WTC11 (cell line): ENCODE measurements at regions not wholly inside any gene's neighbourhood (a gene's known extent, or its start where the extent isn't known, plus 50 kb on each side); places are given as distances from the start of the nearest gene placed in this dataset.

ENCODE experiments used
- ATAC-seq: fragments of 200-7000 bp; cut with Tn5 transposase; 2 replicates; pipeline ENCODE4 v1.10.0; 2021; ENCODE audit warnings: mild to moderate bottlenecking, moderate library complexity
- CTCF ChIA-PET: fragments of 300-600 bp; sonication (Branson Sonifier 250); formaldehyde crosslinking; loops from one replicate; lab custom pipeline; 2021; ENCODE audit warnings: antibody characterized with exemption; lab: Charles Lee
- POLR2A ChIA-PET: fragments of 350-600 bp; sonication (Branson Sonifier 250); formaldehyde crosslinking; loops from one replicate; lab custom pipeline; 2021; ENCODE audit warnings: antibody characterized with exemption; lab: Charles Lee
- DNase-seq: peaks from one replicate; pipeline ENCODE4 v3.0.0; 2021; ENCODE audit warnings: low spot score
- H3K27ac Mint-ChIP-seq: 2 replicates; pipeline ENCODE4 v1.8.0; 2021; ENCODE audit warnings: mixed read lengths
- H3K27me3 Mint-ChIP-seq: 2 replicates; pipeline ENCODE4 v1.8.0; 2021; ENCODE audit warnings: low read depth, mild to moderate bottlenecking, moderate library complexity, mixed read lengths
- H3K36me3 Mint-ChIP-seq: 2 replicates; pipeline ENCODE4 v1.8.0; 2021; ENCODE audit warnings: mixed read lengths
- H3K4me1 Mint-ChIP-seq: 2 replicates; pipeline ENCODE4 v1.8.0; 2022; ENCODE audit warnings: mixed read lengths
- H3K4me3 Mint-ChIP-seq: 2 replicates; pipeline ENCODE4 v1.8.0; 2021; ENCODE audit warnings: mild to moderate bottlenecking, moderate library complexity, mixed read lengths
- H3K9me3 Mint-ChIP-seq: 2 replicates; pipeline ENCODE4 v1.8.0; 2021; ENCODE audit warnings: mixed read lengths
- ATF1 ChIP-seq: sonication (generic); formaldehyde crosslinking; IDR thresholded peaks from 2 replicates; pipeline ENCODE4 v1.8.1; 2023; ENCODE audit warnings: mild to moderate bottlenecking, moderate library complexity, missing genetic modification reagents
- CREM ChIP-seq: sonication (generic); formaldehyde crosslinking; IDR thresholded peaks from 2 replicates; pipeline ENCODE4 v1.8.1; 2022; ENCODE audit warnings: mild to moderate bottlenecking, missing genetic modification reagents, moderate library complexity
- ELF4 ChIP-seq: sonication (generic); formaldehyde crosslinking; IDR thresholded peaks from 2 replicates; pipeline ENCODE4 v1.8.1; 2022; ENCODE audit warnings: low read depth, mild to moderate bottlenecking, moderate library complexity, missing genetic modification reagents
- ESRRA ChIP-seq: sonication (generic); formaldehyde crosslinking; IDR thresholded peaks from 2 replicates; pipeline ENCODE4 v1.8.1; 2022; ENCODE audit warnings: mild to moderate bottlenecking, missing genetic modification reagents, borderline replicate concordance
- FOXJ3 ChIP-seq: sonication (generic); formaldehyde crosslinking; IDR thresholded peaks from 2 replicates; pipeline ENCODE4 v1.9.0; 2021; ENCODE audit warnings: missing genetic modification reagents, mild to moderate bottlenecking, borderline replicate concordance
- FOXP1 ChIP-seq: sonication (generic); formaldehyde crosslinking; IDR thresholded peaks from 2 replicates; pipeline ENCODE4 v1.8.0; 2022; ENCODE audit warnings: missing genetic modification reagents, mild to moderate bottlenecking, moderate library complexity, borderline replicate concordance
- GRHL2 ChIP-seq: fragments of 250-450 bp; sonication (Bioruptor Pico); IDR thresholded peaks from 2 replicates; pipeline ENCODE4 v1.8.0; 2022; ENCODE audit warnings: mild to moderate bottlenecking, moderate library complexity; ENCODE audit not compliant: insufficient replicate concordance, severe bottlenecking
- IRF2 ChIP-seq: sonication (generic); formaldehyde crosslinking; IDR thresholded peaks from 2 replicates; pipeline ENCODE4 v1.8.0; 2022; ENCODE audit warnings: low read depth, missing genetic modification reagents, borderline replicate concordance
- NFATC4 ChIP-seq: fragments of 250-450 bp; sonication (Bioruptor Pico); IDR thresholded peaks from 2 replicates; pipeline ENCODE4 v1.9.0; 2021; ENCODE audit warnings: mild to moderate bottlenecking
- NR2C2 ChIP-seq: sonication (generic); formaldehyde crosslinking; IDR thresholded peaks from 2 replicates; pipeline ENCODE4 v1.8.0; 2022; ENCODE audit warnings: mild to moderate bottlenecking, missing genetic modification reagents
- PRRX2 ChIP-seq: fragments of 250-450 bp; sonication (Bioruptor Pico); IDR thresholded peaks from 2 replicates; pipeline ENCODE4 v1.8.0; 2021; ENCODE audit warnings: mild to moderate bottlenecking
- ZNF263 ChIP-seq: sonication (generic); formaldehyde crosslinking; IDR thresholded peaks from 2 replicates; pipeline ENCODE4 v1.8.1; 2022; ENCODE audit warnings: low read depth, mild to moderate bottlenecking, moderate library complexity, missing genetic modification reagents
- ZNF671 ChIP-seq: fragments of 250-450 bp; sonication (Bioruptor Pico); IDR thresholded peaks from 2 replicates; pipeline ENCODE4 v1.8.0; 2021; ENCODE audit warnings: mild to moderate bottlenecking
- TF ChIP-seq, protein P1 (sequence below): fragments of 250-450 bp; sonication (Bioruptor Pico); IDR thresholded peaks from 2 replicates; pipeline ENCODE4 v1.9.0; 2021; ENCODE audit warnings: moderate library complexity, mild to moderate bottlenecking, inconsistent platforms, borderline replicate concordance
- TF ChIP-seq, protein P2 (sequence below): fragments of 200-600 bp; IDR thresholded peaks from 2 replicates; pipeline ENCODE4 v1.8.0; 2022; ENCODE audit warnings: antibody characterized with exemption
- TF ChIP-seq, protein P3 (sequence below): sonication (generic); formaldehyde crosslinking; IDR thresholded peaks from 2 replicates; pipeline ENCODE4 v1.8.1; 2022; ENCODE audit warnings: mild to moderate bottlenecking, missing genetic modification reagents, moderate library complexity, borderline replicate concordance
- TF ChIP-seq, protein P4 (sequence below): sonication (generic); formaldehyde crosslinking; conservative IDR thresholded peaks from 2 replicates; pipeline ENCODE4 v1.8.1; 2022; ENCODE audit warnings: mild to moderate bottlenecking, missing genetic modification reagents
- TF ChIP-seq, protein P5 (sequence below): sonication (generic); formaldehyde crosslinking; IDR thresholded peaks from 2 replicates; pipeline ENCODE4 v1.8.1; 2022; ENCODE audit warnings: mild to moderate bottlenecking, moderate library complexity, missing genetic modification reagents
- TF ChIP-seq, protein P6 (sequence below): fragments of 250-450 bp; sonication (Bioruptor Pico); conservative IDR thresholded peaks from 2 replicates; pipeline ENCODE4 v1.9.0; 2021; ENCODE audit warnings: mild to moderate bottlenecking
- TF ChIP-seq, protein P7 (sequence below): sonication (generic); formaldehyde crosslinking; IDR thresholded peaks from 2 replicates; pipeline ENCODE4 v1.8.0; 2023; ENCODE audit warnings: missing genetic modification reagents

DNA sequence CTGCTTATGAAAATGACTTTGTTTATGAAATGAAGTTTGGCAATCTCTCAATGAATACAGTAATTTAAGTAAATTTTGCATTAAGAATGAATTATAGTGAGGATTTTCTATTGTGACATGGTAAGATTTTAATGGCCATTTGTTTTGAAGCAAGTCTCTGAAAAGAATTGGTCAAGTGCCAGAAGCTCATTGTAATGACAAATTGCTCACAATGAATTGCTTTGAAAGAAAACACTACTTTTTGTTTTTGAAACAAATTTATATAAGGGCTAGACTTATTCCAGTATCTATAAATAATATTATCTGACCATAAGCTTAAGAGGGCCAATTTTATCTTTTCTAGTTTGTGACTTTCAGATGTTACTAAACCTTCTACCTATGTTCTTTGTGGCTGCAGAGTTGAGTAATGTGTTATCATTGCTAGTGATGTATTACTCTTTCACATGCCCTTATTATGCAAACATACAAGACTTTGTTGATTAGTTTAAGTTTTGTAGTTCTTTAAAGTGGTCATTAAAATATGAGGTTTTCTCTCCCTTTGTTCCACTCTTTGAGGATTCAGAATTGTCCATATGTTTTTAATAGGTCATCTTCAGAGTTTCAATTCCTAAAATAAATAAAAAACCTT lies 93.0 kb upstream of the ZNF608 start:
- Mint-ChIP-seq H3K4me3 (no peak overlapping the region), H3K36me3 (peaks cover 28% of the 10 kb centered on the region), H3K9me3 (peaks cover 25% of the 10 kb centered on the region), H3K4me1 (no peaks in the 10 kb centered on the region; the same call in 1 of the 2 replicates), H3K27ac (no peak overlapping the region), H3K27me3 (peaks cover 4% of the 10 kb centered on the region; the same call in 1 of the 2 replicates)
- ATAC-seq (no peak), DNase-seq (no peak)
- POLR2A ChIA-PET, result no interaction called here
- TF ChIP-seq PRRX2 (no peak), FOXJ3 (CRISPR knock-in tag) (no peak), ZNF671 (no peak), ESRRA (CRISPR knock-in tag) (no peak), CREM (no peak), FOXP1 (CRISPR knock-in tag) (no peak), GRHL2 (CRISPR knock-in tag) (no peak), IRF2 (CRISPR knock-in tag) (no peak), ZNF263 (no peak), ELF4 (CRISPR knock-in tag) (no peak), ATF1 (no peak), NFATC4 (CRISPR knock-in tag) (no peak), NR2C2 (CRISPR knock-in tag) (no peak)
- TF ChIP-seq, protein P1, sequence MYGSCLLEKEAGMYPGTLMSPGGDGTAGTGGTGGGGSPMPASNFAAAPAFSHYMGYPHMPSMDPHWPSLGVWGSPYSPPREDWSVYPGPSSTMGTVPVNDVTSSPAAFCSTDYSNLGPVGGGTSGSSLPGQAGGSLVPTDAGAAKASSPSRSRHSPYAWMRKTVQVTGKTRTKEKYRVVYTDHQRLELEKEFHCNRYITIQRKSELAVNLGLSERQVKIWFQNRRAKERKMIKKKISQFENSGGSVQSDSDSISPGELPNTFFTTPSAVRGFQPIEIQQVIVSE (CRISPR knock-in tag), result no peak
- TF ChIP-seq, protein P2, sequence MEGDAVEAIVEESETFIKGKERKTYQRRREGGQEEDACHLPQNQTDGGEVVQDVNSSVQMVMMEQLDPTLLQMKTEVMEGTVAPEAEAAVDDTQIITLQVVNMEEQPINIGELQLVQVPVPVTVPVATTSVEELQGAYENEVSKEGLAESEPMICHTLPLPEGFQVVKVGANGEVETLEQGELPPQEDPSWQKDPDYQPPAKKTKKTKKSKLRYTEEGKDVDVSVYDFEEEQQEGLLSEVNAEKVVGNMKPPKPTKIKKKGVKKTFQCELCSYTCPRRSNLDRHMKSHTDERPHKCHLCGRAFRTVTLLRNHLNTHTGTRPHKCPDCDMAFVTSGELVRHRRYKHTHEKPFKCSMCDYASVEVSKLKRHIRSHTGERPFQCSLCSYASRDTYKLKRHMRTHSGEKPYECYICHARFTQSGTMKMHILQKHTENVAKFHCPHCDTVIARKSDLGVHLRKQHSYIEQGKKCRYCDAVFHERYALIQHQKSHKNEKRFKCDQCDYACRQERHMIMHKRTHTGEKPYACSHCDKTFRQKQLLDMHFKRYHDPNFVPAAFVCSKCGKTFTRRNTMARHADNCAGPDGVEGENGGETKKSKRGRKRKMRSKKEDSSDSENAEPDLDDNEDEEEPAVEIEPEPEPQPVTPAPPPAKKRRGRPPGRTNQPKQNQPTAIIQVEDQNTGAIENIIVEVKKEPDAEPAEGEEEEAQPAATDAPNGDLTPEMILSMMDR, result no peak
- TF ChIP-seq, protein P3, sequence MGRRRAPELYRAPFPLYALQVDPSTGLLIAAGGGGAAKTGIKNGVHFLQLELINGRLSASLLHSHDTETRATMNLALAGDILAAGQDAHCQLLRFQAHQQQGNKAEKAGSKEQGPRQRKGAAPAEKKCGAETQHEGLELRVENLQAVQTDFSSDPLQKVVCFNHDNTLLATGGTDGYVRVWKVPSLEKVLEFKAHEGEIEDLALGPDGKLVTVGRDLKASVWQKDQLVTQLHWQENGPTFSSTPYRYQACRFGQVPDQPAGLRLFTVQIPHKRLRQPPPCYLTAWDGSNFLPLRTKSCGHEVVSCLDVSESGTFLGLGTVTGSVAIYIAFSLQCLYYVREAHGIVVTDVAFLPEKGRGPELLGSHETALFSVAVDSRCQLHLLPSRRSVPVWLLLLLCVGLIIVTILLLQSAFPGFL (CRISPR knock-in tag), result no peak
- TF ChIP-seq, protein P4, sequence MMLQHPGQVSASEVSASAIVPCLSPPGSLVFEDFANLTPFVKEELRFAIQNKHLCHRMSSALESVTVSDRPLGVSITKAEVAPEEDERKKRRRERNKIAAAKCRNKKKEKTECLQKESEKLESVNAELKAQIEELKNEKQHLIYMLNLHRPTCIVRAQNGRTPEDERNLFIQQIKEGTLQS, result no peak
- TF ChIP-seq, protein P5, sequence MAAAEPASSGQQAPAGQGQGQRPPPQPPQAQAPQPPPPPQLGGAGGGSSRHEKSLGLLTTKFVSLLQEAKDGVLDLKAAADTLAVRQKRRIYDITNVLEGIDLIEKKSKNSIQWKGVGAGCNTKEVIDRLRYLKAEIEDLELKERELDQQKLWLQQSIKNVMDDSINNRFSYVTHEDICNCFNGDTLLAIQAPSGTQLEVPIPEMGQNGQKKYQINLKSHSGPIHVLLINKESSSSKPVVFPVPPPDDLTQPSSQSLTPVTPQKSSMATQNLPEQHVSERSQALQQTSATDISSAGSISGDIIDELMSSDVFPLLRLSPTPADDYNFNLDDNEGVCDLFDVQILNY (CRISPR knock-in tag), result no peak
- TF ChIP-seq, protein P6, sequence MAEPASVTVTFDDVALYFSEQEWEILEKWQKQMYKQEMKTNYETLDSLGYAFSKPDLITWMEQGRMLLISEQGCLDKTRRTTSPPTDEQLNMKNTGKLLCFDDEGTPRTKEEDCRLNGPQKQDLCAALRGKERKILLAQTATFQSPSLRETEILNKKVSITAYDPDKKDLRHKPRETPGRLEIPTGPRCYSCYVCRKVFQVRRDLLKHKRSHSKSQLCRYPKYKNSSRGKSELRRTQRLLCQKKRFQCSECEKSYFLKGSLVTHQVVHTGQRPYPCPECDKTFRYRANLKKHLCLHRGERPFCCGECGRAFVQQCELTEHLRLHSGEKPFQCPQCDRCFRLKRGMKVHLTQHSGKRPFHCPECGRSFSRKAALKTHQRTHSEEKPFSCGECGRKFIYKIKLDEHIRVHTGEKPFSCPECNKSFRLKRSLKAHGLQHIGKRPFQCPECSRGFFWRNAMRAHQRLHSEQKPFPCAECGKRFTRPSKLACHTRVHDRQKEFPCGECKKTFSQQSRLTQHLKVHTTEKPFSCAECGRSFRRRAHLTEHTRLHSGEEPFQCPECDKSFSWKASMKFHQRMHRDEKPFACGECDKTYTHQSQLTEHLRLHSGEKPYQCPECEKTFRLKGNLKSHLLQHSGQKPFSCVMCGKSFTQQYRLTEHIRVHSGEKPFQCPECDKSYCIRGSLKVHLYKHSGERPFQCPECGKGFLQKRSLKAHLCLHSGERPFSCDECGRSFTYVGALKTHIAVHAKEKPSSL (CRISPR knock-in tag), result no peak
- TF ChIP-seq, protein P7, sequence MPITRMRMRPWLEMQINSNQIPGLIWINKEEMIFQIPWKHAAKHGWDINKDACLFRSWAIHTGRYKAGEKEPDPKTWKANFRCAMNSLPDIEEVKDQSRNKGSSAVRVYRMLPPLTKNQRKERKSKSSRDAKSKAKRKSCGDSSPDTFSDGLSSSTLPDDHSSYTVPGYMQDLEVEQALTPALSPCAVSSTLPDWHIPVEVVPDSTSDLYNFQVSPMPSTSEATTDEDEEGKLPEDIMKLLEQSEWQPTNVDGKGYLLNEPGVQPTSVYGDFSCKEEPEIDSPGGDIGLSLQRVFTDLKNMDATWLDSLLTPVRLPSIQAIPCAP (CRISPR knock-in tag), result no peak
- CTCF ChIA-PET, result no interaction called here
